ENCODE measurements at regions not wholly inside any gene's neighbourhood (a gene's known extent, or its start where the extent isn't known, plus 50 kb on each side); places are given as distances from the start of the nearest gene placed in this dataset.

GRCh38 chr11:82505379-82505778 is 228.3 kb downstream of the FAM181B start:
- TF ChIP-seq EZH2 (IDR thresholded peaks at IDR 0.05; ENCODE audit: borderline replicate concordance, low read depth, low read length, severe bottlenecking) (no peak), MAX (IDR thresholded peaks at IDR 0.05; ENCODE audit: insufficient read depth, insufficient read length) (no peak)
- TF ChIP-seq, protein P1, sequence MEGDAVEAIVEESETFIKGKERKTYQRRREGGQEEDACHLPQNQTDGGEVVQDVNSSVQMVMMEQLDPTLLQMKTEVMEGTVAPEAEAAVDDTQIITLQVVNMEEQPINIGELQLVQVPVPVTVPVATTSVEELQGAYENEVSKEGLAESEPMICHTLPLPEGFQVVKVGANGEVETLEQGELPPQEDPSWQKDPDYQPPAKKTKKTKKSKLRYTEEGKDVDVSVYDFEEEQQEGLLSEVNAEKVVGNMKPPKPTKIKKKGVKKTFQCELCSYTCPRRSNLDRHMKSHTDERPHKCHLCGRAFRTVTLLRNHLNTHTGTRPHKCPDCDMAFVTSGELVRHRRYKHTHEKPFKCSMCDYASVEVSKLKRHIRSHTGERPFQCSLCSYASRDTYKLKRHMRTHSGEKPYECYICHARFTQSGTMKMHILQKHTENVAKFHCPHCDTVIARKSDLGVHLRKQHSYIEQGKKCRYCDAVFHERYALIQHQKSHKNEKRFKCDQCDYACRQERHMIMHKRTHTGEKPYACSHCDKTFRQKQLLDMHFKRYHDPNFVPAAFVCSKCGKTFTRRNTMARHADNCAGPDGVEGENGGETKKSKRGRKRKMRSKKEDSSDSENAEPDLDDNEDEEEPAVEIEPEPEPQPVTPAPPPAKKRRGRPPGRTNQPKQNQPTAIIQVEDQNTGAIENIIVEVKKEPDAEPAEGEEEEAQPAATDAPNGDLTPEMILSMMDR (IDR thresholded peaks at IDR 0.05; ENCODE audit: extremely low read depth in 1 of 2, insufficient read depth in 1 of 2, low read depth in 1 of 2, low read length in 2 of 2) = no peak
